Non-pigmented ciliary epithelial cell (primary cell): ENCODE measurements at regions not wholly inside any gene's neighbourhood (a gene's known extent, or its start where the extent isn't known, plus 50 kb on each side); places are given as distances from the start of the nearest gene placed in this dataset.

Experiments
- DNase-seq: peaks from one replicate; pipeline ENCODE4 v3.0.0-alpha.2; 2010; ENCODE audit warnings: low read depth

DNA sequence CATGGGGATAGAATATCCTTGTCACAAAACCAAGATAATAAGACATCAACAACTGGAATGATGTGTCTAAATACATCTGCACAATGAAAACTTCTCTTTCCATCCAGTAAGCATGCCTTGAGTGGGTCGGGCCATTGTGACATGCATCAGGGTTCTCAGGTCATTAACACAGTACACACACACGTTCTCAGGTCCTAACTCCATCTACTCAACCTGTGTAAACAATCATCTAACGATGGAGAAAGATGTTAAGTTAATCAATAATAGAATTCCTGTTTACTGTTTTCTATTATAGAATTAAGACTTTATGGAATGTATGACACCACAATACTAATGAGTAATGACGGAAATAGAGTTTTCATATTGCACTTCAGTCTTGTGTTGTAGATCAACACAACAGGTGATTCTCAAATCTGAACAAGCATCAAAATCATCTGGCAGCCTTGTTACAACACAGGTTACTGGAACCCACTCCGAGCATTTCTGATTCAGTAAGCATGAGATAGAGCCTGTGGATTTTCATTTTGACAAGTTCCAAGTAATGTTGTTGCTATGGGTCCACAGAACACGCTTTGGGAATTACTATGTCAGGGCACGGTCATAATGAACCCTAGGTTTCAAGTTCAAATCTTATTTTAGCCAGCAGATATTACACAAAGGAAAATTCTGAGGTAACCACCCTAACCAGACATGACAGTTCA, 315.8 kb upstream of the TEX13C start:
- DNase-seq = no peak

DNA sequence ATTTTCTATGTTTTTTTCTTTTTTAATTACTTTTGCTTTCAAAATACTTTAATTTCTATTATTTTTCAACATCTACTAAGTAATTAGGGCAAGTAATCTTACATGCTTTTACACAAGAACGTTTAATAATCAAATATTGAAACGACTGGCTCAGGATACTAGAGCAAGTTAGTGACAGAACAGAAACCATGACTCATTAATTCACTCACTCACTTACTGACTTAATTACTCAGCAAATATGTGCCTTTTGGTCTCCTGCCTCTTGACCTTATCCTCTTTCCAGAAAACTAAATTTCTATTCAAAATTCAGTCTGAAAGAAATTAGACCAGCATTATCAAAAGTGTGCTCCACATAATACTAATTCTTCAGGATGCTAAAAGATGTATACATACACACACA, 314.9 kb upstream of the TEX13C start:
- no peak for DNase-seq

DNA sequence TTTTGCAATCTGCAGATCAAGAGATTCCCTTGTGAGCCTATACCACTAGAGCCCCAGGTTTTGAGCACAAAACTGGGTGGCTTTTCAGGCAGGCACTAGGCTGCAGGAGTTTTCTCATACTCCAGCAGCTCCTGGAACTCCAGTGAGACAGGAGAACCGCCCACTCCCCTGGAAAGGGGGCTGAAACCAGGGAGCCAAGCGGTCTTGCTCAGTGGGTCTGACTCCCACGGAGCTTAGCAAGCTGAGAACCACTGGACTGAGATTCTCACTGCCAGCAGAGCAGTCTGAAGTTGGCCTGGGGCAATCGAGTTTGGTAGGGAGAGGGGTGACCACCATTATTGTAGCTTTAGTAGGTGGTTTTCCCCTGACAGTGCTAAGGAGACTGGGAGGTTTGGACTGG, 313.8 kb upstream of the TEX13C start:
- DNase-seq = no peak

DNA sequence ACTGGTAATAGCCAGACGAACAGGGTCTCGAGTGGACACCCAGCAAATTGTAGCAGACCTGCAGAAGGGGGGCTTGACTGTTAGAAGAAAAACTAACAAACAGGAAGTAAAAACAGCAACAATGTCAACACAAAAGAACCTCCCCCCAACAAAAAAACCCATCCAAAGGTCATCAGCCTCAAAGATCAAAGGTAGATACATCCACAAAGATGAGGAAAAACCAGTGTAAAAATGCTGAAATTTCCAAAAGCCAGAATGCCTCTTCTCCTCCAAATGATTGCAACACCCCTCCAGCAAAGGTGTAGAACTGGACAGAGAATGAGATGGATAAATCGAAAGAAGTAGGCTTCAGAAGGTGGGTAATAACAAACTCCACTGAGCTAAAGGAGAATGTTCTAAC, 313.0 kb upstream of the TEX13C start:
- no peak for DNase-seq

DNA sequence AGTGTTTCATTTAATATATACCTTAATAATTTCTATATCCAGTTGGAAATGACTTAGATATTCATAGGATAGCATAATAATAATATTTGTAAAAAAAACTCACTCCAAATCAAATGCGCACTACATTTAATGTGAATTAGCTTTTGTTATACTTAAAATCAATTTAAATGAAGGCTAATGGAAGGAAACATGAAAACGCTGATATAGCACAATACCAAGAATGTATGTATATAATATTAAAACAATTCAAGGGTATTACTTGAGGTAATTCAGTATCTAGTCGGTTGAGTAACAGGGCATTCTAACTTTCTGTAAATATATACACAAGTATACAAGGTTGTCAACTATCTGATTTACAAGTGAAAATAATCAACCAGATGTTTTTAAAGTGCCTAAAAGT, 307.1 kb upstream of the TEX13C start:
- no peak for DNase-seq

DNA sequence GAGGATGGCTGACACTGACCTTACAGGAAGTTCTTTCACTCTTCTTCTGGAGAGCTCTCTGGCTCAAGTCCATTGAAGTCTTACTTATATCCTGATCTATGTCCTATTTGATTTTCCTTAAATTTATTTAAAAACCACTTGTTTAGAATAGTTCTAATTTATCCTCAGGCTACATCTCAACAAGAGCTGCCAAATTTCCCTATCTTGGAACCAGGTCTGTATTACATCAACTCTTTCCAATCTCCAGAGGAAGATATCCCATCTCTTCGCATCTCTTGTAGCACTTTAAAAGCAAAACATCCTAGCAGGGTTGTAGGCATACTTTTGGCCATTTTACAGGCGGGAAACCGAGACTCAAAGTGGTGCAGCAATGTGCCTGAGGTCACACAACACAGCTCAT, 290.5 kb upstream of the TEX13C start:
- no peak for DNase-seq
